Common myeloid progenitor, CD34-positive (primary cell): ENCODE measurements at regions not wholly inside any gene's neighbourhood (a gene's known extent, or its start where the extent isn't known, plus 50 kb on each side); places are given as distances from the start of the nearest gene placed in this dataset.

Experiments used
- CTCF ChIA-PET: fragments of 350-600 bp; sonication (Branson Sonifier 250); formaldehyde crosslinking; loops from one replicate; lab custom pipeline; 2021; ENCODE audit warnings: antibody characterized with exemption; lab: Charles Lee
- POLR2A ChIA-PET: fragments of 350-600 bp; sonication (Branson Sonifier 250); formaldehyde crosslinking; loops from one replicate; lab custom pipeline; 2021; ENCODE audit warnings: antibody characterized with exemption; lab: Charles Lee
- DNase-seq, 3 donors: peaks; one replicate each; pipeline versions ENCODE4 v3.0.0 to v3.0.0-alpha.2; 2013
- H3K27ac ChIP-seq, 2 experiments: 1 replicate in 1 of 2; 2 replicates in 1 of 2; pipeline ENCODE4 v1.7.0; 2013; ENCODE audit warnings: inconsistent platforms in 2 of 2, low read length in 2 of 2, mild to moderate bottlenecking in 2 of 2, low read depth in 1 of 2, moderate library complexity in 1 of 2; ENCODE audit not compliant: severe bottlenecking in 2 of 2, insufficient read depth in 1 of 2, poor library complexity in 1 of 2
- H3K27me3 ChIP-seq, 5 experiments: replicated peaks in 2 of 5; 1 replicate in 3 of 5; 2 replicates in 2 of 5; pipeline versions ENCODE4 v1.6.1 to v1.7.0; 2013; ENCODE audit warnings: low read length in 4 of 5, mild to moderate bottlenecking in 2 of 5, moderate library complexity in 2 of 5, inconsistent platforms in 1 of 5; ENCODE audit not compliant: insufficient read depth in 5 of 5, control insufficient read depth in 4 of 5
- H3K36me3 ChIP-seq, 4 experiments: 1 replicate in 2 of 4; 2 replicates in 2 of 4; pipeline versions ENCODE4 v1.6.1 to v1.7.0; 2013; ENCODE audit warnings: low read length in 3 of 4, control low read depth in 1 of 4, mild to moderate bottlenecking in 1 of 4; ENCODE audit not compliant: control insufficient read depth in 4 of 4, insufficient read depth in 4 of 4
- H3K4me1 ChIP-seq, 4 experiments: 1 replicate in 3 of 4; 2 replicates in 1 of 4; pipeline versions ENCODE4 v1.6.1 to v1.7.1; 2013; ENCODE audit warnings: low read length in 3 of 4, mild to moderate bottlenecking in 3 of 4, control low read depth in 1 of 4, inconsistent platforms in 1 of 4, moderate library complexity in 1 of 4; ENCODE audit not compliant: control insufficient read depth in 4 of 4, insufficient read depth in 4 of 4; ENCODE audit errors: control extremely low read depth in 1 of 4
- H3K4me3 ChIP-seq, 7 experiments: 1 replicate in 4 of 7; 2 replicates in 3 of 7; pipeline versions ENCODE4 v1.5.1 to v1.7.0; 2013; ENCODE audit warnings: mild to moderate bottlenecking in 7 of 7, low read length in 6 of 7, moderate library complexity in 6 of 7, inconsistent platforms in 2 of 7, low read depth in 2 of 7, control low read depth in 1 of 7; ENCODE audit not compliant: insufficient read depth in 4 of 7, control insufficient read depth in 1 of 7; ENCODE audit errors: extremely low read depth in 1 of 7
- H3K9me3 ChIP-seq, 5 experiments: 1 replicate in 4 of 5; 2 replicates in 1 of 5; pipeline versions ENCODE4 v1.6.1 to v1.7.1; 2013; ENCODE audit warnings: low read length in 4 of 5, mild to moderate bottlenecking in 2 of 5, inconsistent platforms in 1 of 5, low read depth in 1 of 5, moderate library complexity in 1 of 5; ENCODE audit not compliant: control insufficient read depth in 4 of 5, insufficient read depth in 2 of 5; ENCODE audit errors: control extremely low read depth in 1 of 5
- WGBS: methylation state at CpG from one replicate; pipeline ENCODE4 v1.1.5; 2013; ENCODE audit not compliant: insufficient coverage; 5-methylcytosine and 5-hydroxymethylcytosine counted together

GRCh38 chr10:2866569-2866968 lies 200.8 kb upstream of the PFKP start:
- no peak overlapping the region for H3K27ac ChIP-seq
- H3K27me3 ChIP-seq, result peaks cover 0 to 5% (median 0%) of the 10 kb centered on the region in 5 experiments
- no peak overlapping the region for H3K4me3 ChIP-seq
- H3K36me3 ChIP-seq, result no peaks in the 10 kb centered on the region
- WGBS, result 63% methylated on average over 5 of the region's 5 CpGs
- DNase-seq, result no peak
- CTCF ChIA-PET, result no interaction called here
- H3K4me1 ChIP-seq, result no peaks in the 10 kb centered on the region
- POLR2A ChIA-PET, result no interaction called here
- H3K9me3 ChIP-seq, result no peaks in the 10 kb centered on the region

- H3K36me3 ChIP-seq, result no peaks in the 10 kb centered on the region
- 77% methylated on average over 5 of the region's 6 CpGs for WGBS
- peaks cover 0 to 2% (median 0%) of the 10 kb centered on the region in 5 experiments for H3K27me3 ChIP-seq
- H3K4me1 ChIP-seq, result no peaks in the 10 kb centered on the region
- CTCF ChIA-PET, result no interaction called here
- no peak overlapping the region for H3K4me3 ChIP-seq
- H3K27ac ChIP-seq, result no peak overlapping the region
- POLR2A ChIA-PET, result interaction anchor here (0.7 kb wide), 1 partner anchor 262 kb away, joined by 3 read pairs; no protein-coding TSS in a partner anchor
- no peak for DNase-seq
- peaks cover 0 to 7% (median 3%) of the 10 kb centered on the region in 5 experiments for H3K9me3 ChIP-seq
Observed at GRCh38 chr10:2861632-2862210, 205.6 kb upstream of the PFKP start.

GRCh38 chr10:2858452-2858851 lies 208.9 kb upstream of the PFKP start:
- no peak overlapping the region for H3K4me3 ChIP-seq
- CTCF ChIA-PET, result no interaction called here
- POLR2A ChIA-PET, result no interaction called here
- no peaks in the 10 kb centered on the region for H3K4me1 ChIP-seq
- H3K9me3 ChIP-seq, result peaks cover 0 to 7% (median 3%) of the 10 kb centered on the region in 5 experiments
- no peak for DNase-seq
- no peaks in the 10 kb centered on the region for H3K36me3 ChIP-seq
- WGBS, result 86% methylated on average over 1 of the region's 2 CpGs
- H3K27me3 ChIP-seq, result peaks cover 0 to 7% (median 4%) of the 10 kb centered on the region in 5 experiments
- H3K27ac ChIP-seq, result no peak overlapping the region

- 83% methylated on average over 2 of the region's 6 CpGs for WGBS
- Histone ChIP-seq H3K36me3 (no peaks in the 10 kb centered on the region), H3K27me3 (peaks cover 0 to 7% (median 5%) of the 10 kb centered on the region in 5 experiments), H3K4me1 (no peaks in the 10 kb centered on the region), H3K4me3 (no peak overlapping the region), H3K27ac (no peak overlapping the region), H3K9me3 (peaks cover 0 to 7% (median 3%) of the 10 kb centered on the region in 5 experiments)
- ChIA-PET CTCF (no interaction called here), POLR2A (no interaction called here)
- no peak for DNase-seq
Observed at GRCh38 chr10:2856598-2856997, 210.8 kb upstream of the PFKP start.

GRCh38 chr10:2852574-2853323 lies 214.6 kb upstream of the PFKP start:
- H3K27me3 ChIP-seq, result peaks cover 0 to 7% (median 5%) of the 10 kb centered on the region in 5 experiments
- no peak for DNase-seq
- no peaks in the 10 kb centered on the region for H3K4me1 ChIP-seq
- H3K36me3 ChIP-seq, result no peaks in the 10 kb centered on the region
- peaks cover 0 to under 1% (median 0%) of the 10 kb centered on the region in 5 experiments for H3K9me3 ChIP-seq
- ChIA-PET CTCF (no interaction called here), POLR2A (no interaction called here)
- no CpG with 5 or more reads among the region's 2 CpGs for WGBS
- no peak overlapping the region for H3K4me3 ChIP-seq
- H3K27ac ChIP-seq, result no peak overlapping the region

GRCh38 chr10:2851566-2851965 lies 215.8 kb upstream of the PFKP start:
- Histone ChIP-seq H3K4me1 (no peaks in the 10 kb centered on the region), H3K27me3 (peaks cover 0 to 7% (median 5%) of the 10 kb centered on the region in 5 experiments), H3K36me3 (no peaks in the 10 kb centered on the region), H3K27ac (no peak overlapping the region), H3K9me3 (no peaks in the 10 kb centered on the region), H3K4me3 (no peak overlapping the region)
- DNase-seq, result no peak
- 81% methylated on average over 2 of the region's 3 CpGs for WGBS
- ChIA-PET CTCF (no interaction called here), POLR2A (no interaction called here)

- H3K4me3 ChIP-seq, result no peak overlapping the region
- H3K9me3 ChIP-seq, result no peaks in the 10 kb centered on the region
- no peaks in the 10 kb centered on the region for H3K36me3 ChIP-seq
- CTCF ChIA-PET, result no interaction called here
- POLR2A ChIA-PET, result no interaction called here
- WGBS, result 100% methylated on average over 3 of the region's 5 CpGs
- no peak for DNase-seq
- H3K27ac ChIP-seq, result no peak overlapping the region
- peaks cover 0 to 7% (median 3%) of the 10 kb centered on the region in 5 experiments for H3K27me3 ChIP-seq
- no peaks in the 10 kb centered on the region for H3K4me1 ChIP-seq
Observed at GRCh38 chr10:2850202-2850601, 217.1 kb upstream of the PFKP start.
